Right lobe of liver (tissue), 4 donors: ENCODE measurements at regions not wholly inside any gene's neighbourhood (a gene's known extent, or its start where the extent isn't known, plus 50 kb on each side); places are given as distances from the start of the nearest gene placed in this dataset.

Experiments
- CTCF ChIP-seq, 4 donors: fragments of 200-600 bp in 3 of 4; fragments of 450-650 bp in 1 of 4; IDR thresholded peaks; one replicate each; pipeline versions ENCODE4 v1.5.1 to v1.8.0; 2016 to 2022; ENCODE audit warnings: antibody characterized with exemption in 4 of 4, mild to moderate bottlenecking in 2 of 4
- POLR2A ChIP-seq: fragments of 450-650 bp; IDR thresholded peaks from one replicate; pipeline ENCODE4 v1.6.1; 2017; ENCODE audit warnings: antibody characterized with exemption, mild to moderate bottlenecking
- donor health status: DM: no; HTN: no; CAD: no.
- donor health status: DM: no; HTN: no; CAD: no.
- donor health status: DM: no; HTN: yes; CAD: no.

GRCh38 chr4:4624276-4624897 lies 82.5 kb upstream of the STX18 start:
- TF ChIP-seq POLR2A, result no peak
- TF ChIP-seq CTCF (IDR thresholded peaks at IDR 0.05), result no peak
